Umbilical cord (tissue), 1 donor: ENCODE measurements at regions not wholly inside any gene's neighbourhood (a gene's known extent, or its start where the extent isn't known, plus 50 kb on each side); places are given as distances from the start of the nearest gene placed in this dataset.
"Not testable (repeated sequence)": the region's sequence is repeated elsewhere in the genome, so short reads cannot be mapped to it uniquely, and the experiment has no call there.

Experiments used
- DNase-seq: peaks from one replicate; pipeline ENCODE4 v3.0.0-alpha.2; 2015; ENCODE audit warnings: low spot score

- not testable (repeated sequence) for DNase-seq
Observed at GRCh38 chr17:27365329-27365945, 71.5 kb downstream of the WSB1 start.

- no peak for DNase-seq
Observed at GRCh38 chr17:27366437-27366836, 72.5 kb downstream of the WSB1 start.

GRCh38 chr17:27367121-27367981, 73.4 kb downstream of the WSB1 start:
- DNase-seq, result no peak

GRCh38 chr17:27368151-27368795, 74.4 kb downstream of the WSB1 start:
- DNase-seq, result no peak

GRCh38 chr17:27368980-27369379, 75.1 kb downstream of the WSB1 start:
- DNase-seq, result no peak

GRCh38 chr17:27370776-27371175, 76.9 kb downstream of the WSB1 start:
- DNase-seq, result no peak

- DNase-seq, result not testable (repeated sequence)
Observed at GRCh38 chr17:27373695-27374094, 79.8 kb downstream of the WSB1 start.

- DNase-seq, result no peak
Observed at GRCh38 chr17:27376637-27377547, 79.4 kb upstream of the KSR1 start.

- DNase-seq, result peak; percentile 33
Observed at GRCh38 chr17:27378482-27379175, 77.6 kb upstream of the KSR1 start.

- DNase-seq, result peak; percentile 77
Observed at GRCh38 chr17:27379888-27380533, 76.2 kb upstream of the KSR1 start.

GRCh38 chr17:27380551-27380950, 75.7 kb upstream of the KSR1 start:
- no peak for DNase-seq

- DNase-seq, result peak; percentile 32
Observed at GRCh38 chr17:27381007-27381501, 75.2 kb upstream of the KSR1 start.

- no peak for DNase-seq
Observed at GRCh38 chr17:27382025-27382424, 74.2 kb upstream of the KSR1 start.

GRCh38 chr17:27384261-27384701, 72.0 kb upstream of the KSR1 start:
- peak; percentile 48 for DNase-seq

GRCh38 chr17:27384726-27385125, 71.5 kb upstream of the KSR1 start:
- no peak for DNase-seq

- DNase-seq, result no peak
Observed at GRCh38 chr17:27385626-27386025, 70.6 kb upstream of the KSR1 start.

- no peak for DNase-seq
Observed at GRCh38 chr17:27386206-27387075, 69.8 kb upstream of the KSR1 start.

- DNase-seq, result no peak
Observed at GRCh38 chr17:27389542-27390140, 66.6 kb upstream of the KSR1 start.

- DNase-seq, result no peak
Observed at GRCh38 chr17:27390540-27390939, 65.7 kb upstream of the KSR1 start.
